K562 (cell line): ENCODE measurements at regions not wholly inside any gene's neighbourhood (a gene's known extent, or its start where the extent isn't known, plus 50 kb on each side); places are given as distances from the start of the nearest gene placed in this dataset.

Experiments
- ATAC-seq: fragments of 200-7000 bp; cut with Tn5 transposase; 3 replicates; pipeline ENCODE4 v1.9.1; 2020; ENCODE audit warnings: moderate library complexity
- BruUV-seq: library from RNA; stranded (reverse); fragments of 400-500 nt; replicated peaks from 2 replicates; lab custom pipeline; 2021; lab: Mats Ljungman, UMichigan
- CTCF ChIA-PET: fragments of 300-600 bp; formaldehyde crosslinking; extraction: SDS; loops from one replicate; lab custom pipeline; 2021; ENCODE audit warnings: low intra/inter-chr PET ratio; lab: Yijun Ruan, JAX
- POLR2A ChIA-PET: fragments of 300-600, 350-650 bp; sonication (Branson Sonifier 250); formaldehyde crosslinking; extraction: SDS; loops from one replicate; lab custom pipeline; 2021; ENCODE audit warnings: antibody characterized with exemption, inconsistent platforms; lab: Yijun Ruan, JAX
- DNase-seq, 4 experiments: peaks; one replicate each; pipeline versions ENCODE4 v3.0.0 to v3.0.0-alpha.2; 2011 to 2018; ENCODE audit warnings: low spot score in 3 of 4, mixed read lengths in 3 of 4; ENCODE audit errors: extremely low read depth in 1 of 4
- FAIRE-seq: peaks from 2 replicates; lab custom pipeline; 2011; peaks lifted over from hg19 to GRCh38; lab: Jason Lieb, UNC
- H2AFZ ChIP-seq: 2 replicates; pipeline ENCODE4 v1.6.0; 2011; ENCODE audit warnings: low read depth, low read length, control low read depth, inconsistent platforms
- H3K27ac ChIP-seq: fragments of 200-600 bp; 3 replicates; pipeline ENCODE4 v1.8.0; 2011; ENCODE audit warnings: low read depth, mild to moderate bottlenecking, control low read depth, inconsistent platforms, low read length, moderate library complexity, mixed read lengths; ENCODE audit errors: extremely low read depth
- H3K27me3 ChIP-seq, 2 experiments: fragments of 300-600 bp in 1 of 2; 2 replicates in 1 of 2; 3 replicates in 1 of 2; pipeline versions ENCODE4 v1.6.0 to v1.8.0; 2011; ENCODE audit warnings: inconsistent platforms in 2 of 2, low read length in 2 of 2, mild to moderate bottlenecking in 1 of 2, mixed read lengths in 1 of 2, moderate library complexity in 1 of 2; ENCODE audit not compliant: control insufficient read depth in 2 of 2, insufficient read depth in 2 of 2
- H3K36me3 ChIP-seq: fragments of 300-600 bp; 3 replicates; pipeline ENCODE4 v1.8.0; 2011; ENCODE audit warnings: mild to moderate bottlenecking, low read length, inconsistent platforms; ENCODE audit not compliant: control insufficient read depth, insufficient read depth
- H3K4me1 ChIP-seq, 2 experiments: fragments of 200-600 bp in 1 of 2; replicated peaks in 1 of 2; 2 replicates in 1 of 2; 3 replicates in 1 of 2; pipeline versions ENCODE4 v1.5.1 to v1.8.0; 2011; ENCODE audit warnings: inconsistent platforms in 2 of 2, low read length in 2 of 2, mild to moderate bottlenecking in 1 of 2, mixed read lengths in 1 of 2, moderate library complexity in 1 of 2; ENCODE audit not compliant: control insufficient read depth in 2 of 2, insufficient read depth in 2 of 2
- H3K4me2 ChIP-seq: 2 replicates; pipeline ENCODE4 v1.6.1; 2011; ENCODE audit warnings: low read length, control low read depth, inconsistent platforms, mixed read lengths; ENCODE audit not compliant: insufficient read depth
- H3K4me3 ChIP-seq: fragments of 200-600 bp; sonication (generic), shearing (Covaris generic); 2 replicates; pipeline ENCODE4 v1.5.1; 2016; ENCODE audit warnings: control low read depth, inconsistent platforms
- H3K79me2 ChIP-seq: fragments of 200-600 bp; 3 replicates; pipeline ENCODE4 v1.8.0; 2011; ENCODE audit warnings: low read length, inconsistent platforms; ENCODE audit not compliant: control insufficient read depth, insufficient read depth
- H3K9ac ChIP-seq, 2 experiments: 2 replicates each; pipeline versions ENCODE4 v1.6.0 to v1.6.1; 2011; ENCODE audit warnings: low read depth in 2 of 2, low read length in 2 of 2, control low read depth in 1 of 2, inconsistent platforms in 1 of 2, mild to moderate bottlenecking in 1 of 2, mixed read lengths in 1 of 2; ENCODE audit not compliant: insufficient read depth in 1 of 2
- H3K9me1 ChIP-seq: one replicate; pipeline ENCODE4 v1.6.0; 2011; ENCODE audit warnings: inconsistent platforms, mild to moderate bottlenecking, low read length, moderate library complexity; ENCODE audit not compliant: control insufficient read depth, insufficient read depth
- H3K9me3 ChIP-seq: replicated peaks from 2 replicates; pipeline ENCODE4 v1.5.1; 2011; ENCODE audit warnings: low read depth, low read length, inconsistent platforms; ENCODE audit not compliant: control insufficient read depth, insufficient read depth
- H4K20me1 ChIP-seq: replicated peaks from 2 replicates; pipeline ENCODE4 v1.6.1; 2011; ENCODE audit warnings: low read length, inconsistent platforms, mixed read lengths; ENCODE audit not compliant: control insufficient read depth, insufficient read depth
- EHMT2 ChIP-seq: fragments of 450-650 bp; IDR thresholded peaks from 2 replicates; pipeline ENCODE4 v1.6.1; 2018; ENCODE audit warnings: antibody characterized with exemption
- FUS ChIP-seq: fragments of 200-400 bp; formaldehyde crosslinking; optimal IDR thresholded peaks from 2 replicates; pipeline ENCODE3; 2017; ENCODE audit warnings: low read depth, low read length
- ILK ChIP-seq: fragments of 450-650 bp; IDR thresholded peaks from 2 replicates; pipeline ENCODE4 v1.6.1; 2016; ENCODE audit warnings: missing genetic modification characterization, low read depth, mild to moderate bottlenecking, missing compliant biosample characterization, moderate library complexity, borderline replicate concordance
- KDM5B ChIP-seq: fragments of 200-600 bp; sonication (generic); IDR thresholded peaks from 2 replicates; pipeline ENCODE4 v1.6.1; 2012; ENCODE audit warnings: low read depth, mild to moderate bottlenecking, moderate library complexity, low read length, control low read depth, inconsistent platforms; ENCODE audit not compliant: insufficient replicate concordance
- MIER1 ChIP-seq: fragments of 450-650 bp; IDR thresholded peaks from 2 replicates; pipeline ENCODE4 v1.6.1; 2016; ENCODE audit warnings: antibody characterized with exemption, mild to moderate bottlenecking, low read depth
- TEAD1 ChIP-seq, 2 experiments: fragments of 450-650 bp in 1 of 2; sonication (generic) in 1 of 2; formaldehyde crosslinking; IDR thresholded peaks; 2 replicates each; pipeline versions ENCODE4 v1.4.0 to v1.8.0; 2020 to 2022; ENCODE audit warnings: mild to moderate bottlenecking in 2 of 2, missing genetic modification reagents in 1 of 2
- ZEB2 ChIP-seq: fragments of 450-650 bp; IDR thresholded peaks from 2 replicates; pipeline ENCODE4 v1.6.1; 2016
- ZNF134 ChIP-seq: fragments of 250-450 bp; sonication (Bioruptor Pico); conservative IDR thresholded peaks from 2 replicates; pipeline ENCODE4 v1.4.0; 2020
- ZNF146 ChIP-seq: IDR thresholded peaks from one replicate; pipeline ENCODE4 v1.6.1; 2018; ENCODE audit warnings: missing compliant biosample characterization; ENCODE audit not compliant: unreplicated experiment
- WGBS: fragments of 100-300 bp; shearing (Covaris generic); methylation state at CpG from one replicate; pipeline ENCODE4 v1.1.6; 2016; ENCODE audit warnings: low coverage, mixed read lengths; ENCODE audit not compliant: insufficient coverage; ENCODE audit errors: missing lambda C conversion rate; 5-methylcytosine and 5-hydroxymethylcytosine counted together
- in situ Hi-C: fragments of 300-500 bp; cut with MboI; formaldehyde crosslinking; loops from 4 replicates; pipeline ENCODE4 v1.15.0; 2018; ENCODE audit warnings: inconsistent platforms, mixed read lengths
- intact Hi-C: fragments of 100-400 bp; cut with micrococcal nuclease; formaldehyde crosslinking; loops from 2 replicates; pipeline ENCODE4 v1.14.2; 2022
- TF ChIP-seq, protein P1 (sequence below), 3 experiments: IDR thresholded peaks in 2 of 3; conservative IDR thresholded peaks in 1 of 3; 2 replicates each; pipeline ENCODE4 v1.5.1; 2011 to 2012; ENCODE audit warnings: low read length in 3 of 3, mild to moderate bottlenecking in 3 of 3, control low read depth in 2 of 3, improper control_type of control experiment in 1 of 3, inconsistent platforms in 1 of 3, low read depth in 1 of 3, mixed read lengths in 1 of 3, moderate library complexity in 1 of 3; ENCODE audit not compliant: insufficient read depth in 2 of 3
- TF ChIP-seq, protein P2 (sequence below): fragments of 450-650 bp; IDR thresholded peaks from 2 replicates; pipeline ENCODE4 v1.6.1; 2016

DNA sequence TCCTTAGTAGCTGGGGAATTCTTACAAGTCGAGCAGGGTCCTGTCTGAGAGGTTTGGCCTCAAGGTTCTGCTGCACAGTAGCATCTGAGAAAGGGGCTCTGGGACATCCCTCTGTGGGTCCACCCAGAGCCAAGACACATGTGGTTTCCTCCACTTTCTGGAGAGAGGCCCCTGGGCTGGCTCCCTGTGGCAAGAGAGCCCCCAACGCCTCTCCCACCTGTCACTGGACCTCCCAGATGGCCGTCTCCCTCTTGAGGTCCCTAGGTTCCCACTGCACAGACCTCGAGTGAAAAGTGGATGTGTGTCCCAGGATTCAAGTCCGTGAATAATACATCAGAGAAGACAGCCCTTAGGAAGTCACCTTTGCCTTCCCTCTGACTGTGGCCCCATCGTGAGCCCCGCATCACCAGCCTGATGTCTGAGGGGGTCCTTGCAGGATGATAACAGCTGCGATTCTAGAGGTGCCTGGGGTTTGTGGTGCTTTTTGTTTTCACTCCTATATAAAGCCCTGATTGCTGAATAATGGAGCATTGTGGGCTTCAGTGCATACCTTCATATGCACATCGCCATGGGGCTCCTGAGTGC, 319.0 kb downstream of the GLRX3 start:
- in situ Hi-C loops (no loop called here), intact Hi-C loops (no loop called here)
- no peaks in the 10 kb centered on the region for H3K4me1 ChIP-seq
- ChIA-PET CTCF (no interaction called here), POLR2A (interaction anchor here (0.7 kb wide), 1 partner anchor 802 kb away, joined by 3 read pairs; no protein-coding TSS in a partner anchor)
- no peaks in the 10 kb centered on the region for H4K20me1 ChIP-seq
- no peak overlapping the region for H3K27ac ChIP-seq
- no peak overlapping the region for H2AFZ ChIP-seq
- no peak for FAIRE-seq
- no peak overlapping the region for H3K4me2 ChIP-seq
- H3K9ac ChIP-seq = no peak overlapping the region
- H3K4me3 ChIP-seq = no peak overlapping the region
- TF ChIP-seq EHMT2 (no peak), TEAD1 (CRISPR knock-in tag; IDR thresholded peaks at IDR 0.05) (no peak), ILK (no peak), ZNF146 (CRISPR knock-in tag) (no peak), FUS (no peak), MIER1 (no peak), KDM5B (no peak), ZEB2 (no peak), ZNF134 (CRISPR knock-in tag) (no peak)
- TF ChIP-seq, protein P1, sequence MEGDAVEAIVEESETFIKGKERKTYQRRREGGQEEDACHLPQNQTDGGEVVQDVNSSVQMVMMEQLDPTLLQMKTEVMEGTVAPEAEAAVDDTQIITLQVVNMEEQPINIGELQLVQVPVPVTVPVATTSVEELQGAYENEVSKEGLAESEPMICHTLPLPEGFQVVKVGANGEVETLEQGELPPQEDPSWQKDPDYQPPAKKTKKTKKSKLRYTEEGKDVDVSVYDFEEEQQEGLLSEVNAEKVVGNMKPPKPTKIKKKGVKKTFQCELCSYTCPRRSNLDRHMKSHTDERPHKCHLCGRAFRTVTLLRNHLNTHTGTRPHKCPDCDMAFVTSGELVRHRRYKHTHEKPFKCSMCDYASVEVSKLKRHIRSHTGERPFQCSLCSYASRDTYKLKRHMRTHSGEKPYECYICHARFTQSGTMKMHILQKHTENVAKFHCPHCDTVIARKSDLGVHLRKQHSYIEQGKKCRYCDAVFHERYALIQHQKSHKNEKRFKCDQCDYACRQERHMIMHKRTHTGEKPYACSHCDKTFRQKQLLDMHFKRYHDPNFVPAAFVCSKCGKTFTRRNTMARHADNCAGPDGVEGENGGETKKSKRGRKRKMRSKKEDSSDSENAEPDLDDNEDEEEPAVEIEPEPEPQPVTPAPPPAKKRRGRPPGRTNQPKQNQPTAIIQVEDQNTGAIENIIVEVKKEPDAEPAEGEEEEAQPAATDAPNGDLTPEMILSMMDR (IDR thresholded peaks at IDR 0.05 in 2 of 3, conservative IDR thresholded peaks at IDR 0.05 in 1 of 3; ENCODE audit: insufficient read depth in 2 of 3, low read depth in 1 of 3, low read length in 3 of 3) = no peak
- TF ChIP-seq, protein P2, sequence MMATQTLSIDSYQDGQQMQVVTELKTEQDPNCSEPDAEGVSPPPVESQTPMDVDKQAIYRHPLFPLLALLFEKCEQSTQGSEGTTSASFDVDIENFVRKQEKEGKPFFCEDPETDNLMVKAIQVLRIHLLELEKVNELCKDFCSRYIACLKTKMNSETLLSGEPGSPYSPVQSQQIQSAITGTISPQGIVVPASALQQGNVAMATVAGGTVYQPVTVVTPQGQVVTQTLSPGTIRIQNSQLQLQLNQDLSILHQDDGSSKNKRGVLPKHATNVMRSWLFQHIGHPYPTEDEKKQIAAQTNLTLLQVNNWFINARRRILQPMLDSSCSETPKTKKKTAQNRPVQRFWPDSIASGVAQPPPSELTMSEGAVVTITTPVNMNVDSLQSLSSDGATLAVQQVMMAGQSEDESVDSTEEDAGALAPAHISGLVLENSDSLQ = no peak
- no peaks in the 10 kb centered on the region; a peak in 1 of 5 replicates for H3K27me3 ChIP-seq
- no peaks in the 10 kb centered on the region for H3K36me3 ChIP-seq
- H3K9me3 ChIP-seq = no peaks in the 10 kb centered on the region
- no peak for DNase-seq
- ATAC-seq = no peak
- WGBS = 0% methylated on average over 8 of the region's 9 CpGs
- no peaks in the 10 kb centered on the region for H3K79me2 ChIP-seq
- BruUV-seq = no TSS peak
- no peaks in the 10 kb centered on the region for H3K9me1 ChIP-seq
